ENCODE measurements at regions not wholly inside any gene's neighbourhood (a gene's known extent, or its start where the extent isn't known, plus 50 kb on each side); places are given as distances from the start of the nearest gene placed in this dataset.
A peak's percentile ranks its signal among the peaks of the same experiment; 100 is the strongest.
"Not testable (repeated sequence)": the region's sequence is repeated elsewhere in the genome, so short reads cannot be mapped to it uniquely, and the experiment has no call there.

DNA sequence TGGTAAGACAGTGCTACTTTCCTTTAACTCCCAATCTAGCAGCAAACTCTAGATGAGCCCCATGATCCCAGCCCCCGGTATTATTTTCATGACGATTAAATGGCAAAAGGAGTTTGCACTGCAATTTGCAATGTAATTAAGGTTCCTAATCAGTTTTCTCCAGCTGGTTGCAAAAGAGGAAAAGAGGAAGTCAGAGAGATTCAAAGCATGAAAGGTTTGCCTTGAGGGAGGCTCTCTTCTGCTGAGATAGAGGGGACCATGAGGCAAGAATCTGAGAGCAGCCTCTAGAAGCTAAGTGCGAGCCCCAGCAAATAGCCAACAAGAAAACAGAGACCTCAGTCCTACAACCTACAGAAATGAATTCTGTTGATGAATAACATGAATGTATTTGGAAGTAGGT lies 527.1 kb downstream of the UQCRFS1 start:
- Mint-ChIP-seq H3K4me1 (peaks cover 6% of the 10 kb centered on the region), H3K27me3 (no peaks in the 10 kb centered on the region), H3K9me3 (no peaks in the 10 kb centered on the region), H3K27ac (no peak overlapping the region), H3K4me3 (no peak overlapping the region), H3K36me3 (ENCODE audit: low read depth) (no peaks in the 10 kb centered on the region)
- DNase-seq, result no peak
- intact Hi-C loops (cut with micrococcal nuclease), result no loop called here

DNA sequence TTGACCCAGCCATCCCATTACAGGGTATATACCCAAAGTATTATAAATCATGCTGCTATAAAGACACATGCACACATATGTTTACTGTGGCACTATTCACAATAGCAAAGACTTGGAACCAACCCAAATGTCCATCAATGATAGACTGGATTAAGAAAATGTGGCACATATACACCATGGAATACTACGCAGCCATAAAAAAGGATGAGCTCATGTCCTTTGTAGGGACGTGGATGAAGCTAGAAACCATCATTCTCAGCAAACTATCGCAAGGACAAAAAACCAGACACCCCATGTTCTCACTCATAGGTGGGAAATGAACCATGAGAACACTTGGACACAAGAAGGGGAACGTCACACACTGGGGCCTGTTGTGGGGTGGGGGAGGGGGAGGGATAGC lies 527.9 kb downstream of the UQCRFS1 start:
- H3K4me3 Mint-ChIP-seq; H3K36me3 Mint-ChIP-seq (ENCODE audit: low read depth); intact Hi-C loops (cut with micrococcal nuclease); H3K9me3 Mint-ChIP-seq; H3K27ac Mint-ChIP-seq; H3K4me1 Mint-ChIP-seq; H3K27me3 Mint-ChIP-seq; DNase-seq: not testable (repeated sequence)

DNA sequence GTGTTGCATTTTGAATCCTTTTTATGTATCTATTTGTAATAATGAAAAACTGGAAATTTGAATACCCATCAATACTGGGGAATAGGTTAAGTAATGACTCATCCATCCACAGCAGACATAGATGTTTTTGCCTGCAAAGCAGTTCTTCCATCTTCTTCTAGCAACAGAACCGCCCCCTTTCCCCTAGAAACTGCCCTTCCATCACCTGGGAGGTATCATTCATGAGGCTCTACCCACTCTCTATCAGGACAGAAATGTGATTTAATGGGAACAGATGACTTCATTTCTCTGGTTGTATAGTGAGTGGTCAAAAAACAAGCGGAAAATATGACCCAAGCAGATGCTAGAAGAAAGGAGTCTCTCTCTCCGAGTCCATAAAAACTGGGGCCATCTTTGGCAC lies 532.8 kb downstream of the UQCRFS1 start:
- intact Hi-C loops (cut with micrococcal nuclease), result no loop called here
- H3K27me3 Mint-ChIP-seq, result no peaks in the 10 kb centered on the region
- H3K9me3 Mint-ChIP-seq, result no peaks in the 10 kb centered on the region
- no peak overlapping the region for H3K4me3 Mint-ChIP-seq
- H3K36me3 Mint-ChIP-seq (ENCODE audit: low read depth), result no peaks in the 10 kb centered on the region
- no peaks in the 10 kb centered on the region for H3K4me1 Mint-ChIP-seq
- H3K27ac Mint-ChIP-seq, result no peak overlapping the region
- DNase-seq, result no peak

DNA sequence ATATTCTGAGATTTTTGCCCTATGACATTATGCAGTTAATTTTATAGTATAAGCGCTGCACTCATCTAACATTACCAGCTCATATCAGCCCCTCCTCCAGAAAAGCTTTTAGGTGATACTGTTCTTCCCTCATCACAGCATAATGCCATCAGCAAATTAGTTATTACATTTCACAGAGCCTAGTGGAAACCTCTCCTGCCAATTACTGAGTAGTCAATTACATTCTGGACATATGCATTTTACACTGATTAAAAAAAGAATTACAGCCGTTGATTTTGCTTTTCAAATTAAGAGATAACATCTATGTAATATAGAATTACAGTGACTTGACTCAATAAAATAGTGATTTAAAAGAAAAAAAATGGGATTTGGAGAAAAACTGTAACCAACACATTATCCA lies 542.1 kb downstream of the UQCRFS1 start:
- peaks cover 33% of the 10 kb centered on the region for H3K9me3 Mint-ChIP-seq
- H3K27ac Mint-ChIP-seq, result no peak overlapping the region
- no peaks in the 10 kb centered on the region for H3K27me3 Mint-ChIP-seq
- peaks cover 2% of the 10 kb centered on the region for H3K36me3 Mint-ChIP-seq (ENCODE audit: low read depth)
- no peak for DNase-seq
- no peaks in the 10 kb centered on the region for H3K4me1 Mint-ChIP-seq
- no peak overlapping the region for H3K4me3 Mint-ChIP-seq
- intact Hi-C loops (cut with micrococcal nuclease), result no loop called here

DNA sequence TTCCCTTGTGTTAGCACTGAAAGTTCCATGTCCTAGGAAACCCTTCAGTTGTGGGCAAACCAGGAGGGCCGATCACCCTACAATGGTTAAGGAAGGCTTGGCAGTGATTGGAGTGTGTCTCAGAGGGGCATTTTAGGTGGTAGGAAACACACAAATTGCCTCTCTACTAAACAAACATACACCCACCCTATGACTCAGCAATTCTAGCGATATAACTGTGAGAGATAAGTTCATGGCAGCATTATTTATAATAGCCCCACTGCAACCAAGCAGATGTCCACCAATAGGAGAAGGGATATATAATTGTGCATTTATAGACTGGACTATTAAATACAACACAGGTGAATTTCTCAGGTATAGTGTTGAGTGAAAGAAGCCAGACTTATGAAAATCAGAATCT lies 543.1 kb downstream of the UQCRFS1 start:
- intact Hi-C loops (cut with micrococcal nuclease), result no loop called here
- H3K4me3 Mint-ChIP-seq, result no peak overlapping the region
- H3K27me3 Mint-ChIP-seq, result no peaks in the 10 kb centered on the region
- H3K27ac Mint-ChIP-seq, result no peak overlapping the region
- no peaks in the 10 kb centered on the region for H3K4me1 Mint-ChIP-seq
- H3K9me3 Mint-ChIP-seq, result peaks cover 33% of the 10 kb centered on the region
- DNase-seq, result no peak
- H3K36me3 Mint-ChIP-seq (ENCODE audit: low read depth), result peaks cover 2% of the 10 kb centered on the region

DNA sequence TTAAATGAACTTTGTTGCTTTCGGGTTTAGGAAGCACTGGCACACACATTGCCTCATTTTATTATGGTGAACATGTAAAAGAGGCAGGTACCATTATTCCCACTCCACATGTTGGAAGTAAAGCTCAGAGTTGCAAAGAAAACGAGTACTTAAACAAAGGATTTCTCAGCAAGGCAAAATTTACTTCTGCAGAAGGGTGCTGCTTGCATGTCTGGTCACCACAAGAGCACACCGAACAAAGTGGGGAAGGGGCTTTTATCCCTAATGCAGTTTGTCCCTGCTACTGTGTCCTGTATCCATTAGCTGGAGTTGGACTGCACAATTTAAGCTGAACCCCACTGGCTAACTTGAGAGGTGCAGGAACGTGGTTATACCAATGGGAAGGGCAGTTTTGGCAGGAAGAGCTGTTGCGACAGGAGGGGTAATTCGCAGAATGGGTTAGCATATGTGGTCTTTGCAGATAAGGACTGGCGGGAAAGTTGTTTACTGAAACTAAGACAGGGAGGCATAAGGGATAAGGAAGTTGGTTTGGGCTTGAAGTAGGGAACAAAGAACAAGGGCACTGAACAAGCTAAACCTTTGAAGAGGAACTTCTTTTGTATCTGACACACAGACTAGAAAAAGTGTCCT lies 545.5 kb downstream of the UQCRFS1 start:
- no peak overlapping the region for H3K4me3 Mint-ChIP-seq
- peaks cover 27% of the 10 kb centered on the region for H3K9me3 Mint-ChIP-seq
- no peak overlapping the region for H3K27ac Mint-ChIP-seq
- H3K27me3 Mint-ChIP-seq, result no peaks in the 10 kb centered on the region
- DNase-seq, result no peak
- H3K4me1 Mint-ChIP-seq, result no peaks in the 10 kb centered on the region
- no peaks in the 10 kb centered on the region for H3K36me3 Mint-ChIP-seq (ENCODE audit: low read depth)
- intact Hi-C loops (cut with micrococcal nuclease), result no loop called here

DNA sequence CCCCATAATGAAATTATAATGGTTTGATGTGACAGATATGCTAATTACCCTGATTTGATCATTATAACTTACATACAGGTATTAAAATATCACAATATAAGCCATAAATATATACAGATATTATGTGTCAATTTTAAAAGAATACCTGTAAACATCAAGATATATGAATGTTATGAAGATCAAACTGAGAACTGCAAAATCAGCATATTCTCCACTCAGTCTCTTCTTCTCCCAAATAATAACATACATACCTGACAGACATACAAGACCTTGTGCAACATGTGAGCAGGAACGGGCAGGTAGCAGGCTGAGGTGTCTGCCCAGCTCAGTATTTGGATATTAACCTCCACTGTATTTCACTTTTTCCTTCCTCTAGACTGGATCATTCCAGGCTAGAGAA lies 547.2 kb downstream of the UQCRFS1 start:
- H3K36me3 Mint-ChIP-seq (ENCODE audit: low read depth), result no peaks in the 10 kb centered on the region
- intact Hi-C loops (cut with micrococcal nuclease), result no loop called here
- H3K9me3 Mint-ChIP-seq, result peaks cover 25% of the 10 kb centered on the region
- H3K27ac Mint-ChIP-seq, result no peak overlapping the region
- H3K4me1 Mint-ChIP-seq, result no peaks in the 10 kb centered on the region
- H3K27me3 Mint-ChIP-seq, result no peaks in the 10 kb centered on the region
- no peak overlapping the region for H3K4me3 Mint-ChIP-seq
- no peak for DNase-seq

DNA sequence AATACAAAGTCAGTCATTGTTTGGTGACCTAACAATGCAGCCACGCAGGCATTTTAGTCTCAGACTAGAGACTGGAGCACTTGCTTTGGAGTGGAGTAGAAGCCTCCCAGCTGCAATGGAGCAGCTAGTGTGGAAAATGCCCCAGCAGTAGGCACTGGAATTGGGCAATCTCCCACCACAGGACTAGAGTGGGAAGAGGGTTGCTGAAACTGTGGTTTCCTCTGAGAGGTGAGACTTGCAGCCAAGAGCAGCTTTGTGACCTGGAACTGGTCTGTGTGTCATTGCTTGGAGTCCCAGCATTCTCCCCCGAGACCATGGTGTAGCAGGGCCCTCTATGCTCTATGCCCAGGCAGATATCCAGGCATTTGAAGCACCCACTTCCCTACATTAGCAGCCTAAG lies 556.3 kb downstream of the UQCRFS1 start:
- no peak for DNase-seq
- H3K36me3 Mint-ChIP-seq (ENCODE audit: low read depth), result no peaks in the 10 kb centered on the region
- H3K4me3 Mint-ChIP-seq, result no peak overlapping the region
- no peaks in the 10 kb centered on the region for H3K4me1 Mint-ChIP-seq
- H3K27me3 Mint-ChIP-seq, result no peaks in the 10 kb centered on the region
- intact Hi-C loops (cut with micrococcal nuclease), result no loop called here
- no peak overlapping the region for H3K27ac Mint-ChIP-seq
- peaks cover 7% of the 10 kb centered on the region for H3K9me3 Mint-ChIP-seq

DNA sequence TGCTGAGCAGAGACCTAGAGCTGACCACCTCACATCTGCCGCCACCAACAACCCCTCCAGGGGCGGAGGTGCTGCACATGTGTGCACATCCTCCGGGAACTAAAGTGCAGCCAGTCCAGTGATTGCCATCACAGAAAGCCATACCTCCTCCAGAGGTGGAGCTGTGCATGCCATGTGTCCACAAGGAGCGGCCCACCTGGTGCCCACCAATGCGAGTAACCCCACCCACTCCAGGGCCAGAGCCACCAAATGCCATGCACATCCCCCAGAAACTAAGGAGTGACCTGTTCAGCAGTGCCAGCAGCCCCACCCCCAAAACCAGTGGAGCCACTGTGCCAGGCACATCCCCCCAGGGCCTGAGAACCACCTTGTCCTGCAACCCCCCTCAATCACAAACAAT lies 557.9 kb downstream of the UQCRFS1 start:
- Mint-ChIP-seq H3K36me3 (ENCODE audit: low read depth) (no peaks in the 10 kb centered on the region), H3K4me1 (no peaks in the 10 kb centered on the region), H3K9me3 (peaks cover 7% of the 10 kb centered on the region), H3K27ac (no peak overlapping the region), H3K27me3 (no peaks in the 10 kb centered on the region), H3K4me3 (no peak overlapping the region)
- intact Hi-C loops (cut with micrococcal nuclease), result no loop called here
- DNase-seq, result no peak

DNA sequence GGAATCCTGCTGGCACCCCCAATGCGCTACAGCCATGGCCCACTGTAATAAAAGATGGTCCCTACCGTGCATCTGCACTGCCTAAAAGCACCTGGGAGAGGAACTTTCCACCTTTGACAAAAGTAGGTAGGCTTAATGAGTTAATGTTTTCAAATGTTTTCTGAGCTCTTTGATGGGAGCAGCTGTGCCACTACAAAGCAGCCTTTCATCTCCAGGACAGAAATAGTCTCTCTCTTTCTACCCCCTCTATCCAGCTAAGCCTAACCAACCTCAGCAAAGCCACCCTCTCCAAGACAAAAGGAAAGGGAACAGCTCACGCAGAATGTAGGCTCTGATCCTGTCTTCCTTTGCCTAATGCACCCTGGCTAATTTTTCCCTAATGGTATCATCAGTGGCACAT lies 560.2 kb downstream of the UQCRFS1 start:
- H3K4me1 Mint-ChIP-seq, result no peaks in the 10 kb centered on the region
- no peak overlapping the region for H3K27ac Mint-ChIP-seq
- peaks cover 7% of the 10 kb centered on the region for H3K9me3 Mint-ChIP-seq

DNA sequence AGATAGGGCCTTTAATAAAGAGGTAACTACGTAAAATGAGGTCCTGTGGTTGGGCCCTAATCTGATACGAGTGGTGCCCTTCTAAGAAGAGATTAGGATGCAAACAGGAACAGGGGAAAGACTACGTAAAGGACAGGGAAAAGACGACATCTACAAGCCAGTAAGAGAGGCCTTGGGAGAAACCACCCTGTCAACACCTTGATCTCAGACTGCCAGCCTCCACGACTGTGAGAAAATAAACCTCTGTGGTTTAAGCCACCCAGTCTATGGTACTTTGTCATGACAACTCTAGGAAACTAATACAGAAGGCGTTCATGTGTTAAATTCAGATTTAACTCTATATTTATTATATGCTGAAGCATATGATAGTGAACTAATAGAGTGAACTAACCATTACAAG lies 566.3 kb downstream of the UQCRFS1 start:
- intact Hi-C loops (cut with micrococcal nuclease), result no loop called here
- Mint-ChIP-seq H3K4me3 (no peak overlapping the region), H3K36me3 (ENCODE audit: low read depth) (no peaks in the 10 kb centered on the region), H3K4me1 (no peaks in the 10 kb centered on the region), H3K27ac (no peak overlapping the region), H3K9me3 (no peaks in the 10 kb centered on the region), H3K27me3 (no peaks in the 10 kb centered on the region)
- DNase-seq, result peak; percentile 36

More for the DNA sequence above, 560.2 kb downstream of the UQCRFS1 start:
- DNase-seq, result no peak
- H3K4me3 Mint-ChIP-seq, result no peak overlapping the region
- no peaks in the 10 kb centered on the region for H3K36me3 Mint-ChIP-seq (ENCODE audit: low read depth)
- intact Hi-C loops (cut with micrococcal nuclease), result no loop called here
- H3K27me3 Mint-ChIP-seq, result no peaks in the 10 kb centered on the region

DNA sequence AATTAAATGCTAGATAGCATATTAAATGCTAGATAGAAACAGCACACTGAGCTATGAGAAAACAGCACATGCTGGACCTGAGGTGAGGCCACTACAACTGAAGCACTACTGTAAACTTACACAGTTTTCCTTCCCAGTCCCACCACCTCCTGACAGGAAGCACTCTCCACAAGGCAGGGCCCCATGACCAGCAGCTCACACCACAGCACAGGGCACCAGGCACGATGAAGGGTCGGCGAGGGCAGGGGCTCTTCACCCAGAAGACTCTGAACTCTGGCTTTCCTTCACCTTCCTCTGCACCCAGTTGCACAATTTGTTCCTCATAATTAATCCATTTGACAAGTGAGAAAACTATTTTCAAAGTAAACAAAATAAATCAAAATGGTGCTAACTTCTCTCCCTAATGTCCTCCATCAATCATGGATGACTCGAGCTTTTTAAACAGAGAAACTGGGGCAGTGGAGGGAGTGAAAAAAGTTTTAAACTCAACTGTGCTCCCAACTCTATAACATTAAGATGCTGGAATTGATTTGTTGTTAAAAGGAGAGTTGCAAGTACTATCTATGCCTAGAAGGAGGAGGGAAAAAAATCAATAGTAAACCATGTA lies 568.7 kb downstream of the UQCRFS1 start:
- Mint-ChIP-seq H3K27ac (no peak overlapping the region), H3K36me3 (ENCODE audit: low read depth) (no peaks in the 10 kb centered on the region), H3K4me3 (no peak overlapping the region), H3K4me1 (peaks cover 3% of the 10 kb centered on the region), H3K9me3 (no peaks in the 10 kb centered on the region), H3K27me3 (no peaks in the 10 kb centered on the region)
- peak; percentile 33 for DNase-seq
- intact Hi-C loops (cut with micrococcal nuclease), result no loop called here

DNA sequence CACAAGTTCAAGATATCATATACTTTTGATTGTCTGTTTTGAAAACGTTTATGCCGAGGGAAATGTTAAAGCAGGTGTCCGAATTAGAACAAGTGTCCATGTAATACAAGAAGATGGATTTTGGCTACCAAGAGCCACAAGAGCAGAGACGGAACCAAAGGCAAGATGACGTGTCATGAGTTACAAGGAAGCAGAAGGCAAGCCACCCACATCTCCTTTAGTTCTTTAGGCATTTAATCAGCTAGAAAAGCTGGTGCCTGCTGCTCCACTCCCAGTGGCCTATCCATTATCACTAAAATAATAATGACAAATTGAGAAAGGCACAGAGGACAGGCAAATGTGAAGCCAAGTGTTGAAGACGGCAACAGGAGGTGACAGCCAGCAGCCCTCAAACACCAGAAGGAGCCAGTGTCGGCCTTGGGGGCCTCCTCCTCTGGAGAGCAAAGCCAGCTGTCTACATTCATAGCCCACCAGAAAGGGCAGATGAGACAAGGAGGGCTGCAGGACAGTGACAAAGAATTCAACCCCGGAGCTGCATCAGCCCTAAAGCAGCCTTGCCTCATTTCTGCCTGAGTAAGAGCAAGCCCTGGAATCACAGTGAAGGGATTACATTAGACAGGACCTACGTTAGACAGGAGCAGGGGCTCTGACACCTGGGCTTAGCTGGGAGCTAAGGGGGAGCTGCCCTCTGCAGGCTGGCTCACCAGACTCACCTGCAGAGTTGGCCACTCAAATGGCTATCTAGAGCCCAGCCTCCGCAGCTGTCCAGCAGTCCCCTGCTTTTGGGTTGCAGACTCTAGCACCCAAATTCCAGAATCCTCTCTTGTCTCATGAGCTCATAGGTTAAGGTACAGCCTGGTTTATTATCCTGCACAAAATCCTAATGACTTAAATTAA lies 569.9 kb downstream of the UQCRFS1 start:
- Mint-ChIP-seq H3K27me3 (no peaks in the 10 kb centered on the region), H3K4me3 (no peak overlapping the region), H3K27ac (no peak overlapping the region), H3K36me3 (ENCODE audit: low read depth) (no peaks in the 10 kb centered on the region), H3K9me3 (no peaks in the 10 kb centered on the region), H3K4me1 (peaks cover 5% of the 10 kb centered on the region)
- peak; percentile 40 for DNase-seq
- intact Hi-C loops (cut with micrococcal nuclease), result no loop called here

DNA sequence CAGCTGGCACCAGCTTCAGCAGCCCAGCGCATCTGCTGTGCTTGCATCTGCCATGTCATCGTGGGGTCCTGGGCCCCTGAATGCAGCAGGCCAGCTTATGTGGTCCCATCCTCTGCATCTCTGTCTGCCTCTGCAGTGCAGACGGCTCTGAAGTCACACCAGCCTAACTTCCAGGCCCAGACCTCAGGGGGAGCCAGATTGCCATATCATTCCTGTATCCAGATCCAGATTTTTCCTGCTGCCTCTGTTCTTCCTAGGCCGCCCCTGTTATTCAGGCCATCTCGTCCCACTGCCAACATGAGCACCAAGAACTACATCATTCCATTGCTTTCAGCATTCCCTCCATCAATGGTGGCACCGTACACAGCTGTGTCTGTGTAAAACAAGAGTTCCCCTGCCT lies 571.6 kb downstream of the UQCRFS1 start:
- peak; percentile 23 for DNase-seq
- intact Hi-C loops (cut with micrococcal nuclease), result no loop called here
- Mint-ChIP-seq H3K4me3 (no peak overlapping the region), H3K4me1 (peaks cover 5% of the 10 kb centered on the region), H3K27ac (no peak overlapping the region), H3K36me3 (ENCODE audit: low read depth) (no peaks in the 10 kb centered on the region), H3K9me3 (no peaks in the 10 kb centered on the region), H3K27me3 (no peaks in the 10 kb centered on the region)

Data from activated CD4-positive, alpha-beta T cell treated with anti-CD3 and anti-CD28 coated beads, Interleukin-2, amount 10 ng/mL, durations not matched to agents 24 days and 14 days (primary cell).